HL-60 (cell line): ENCODE measurements at regions not wholly inside any gene's neighbourhood (a gene's known extent, or its start where the extent isn't known, plus 50 kb on each side); places are given as distances from the start of the nearest gene placed in this dataset.

Source experiments
- DNase-seq, 2 experiments: peaks; one replicate each; pipeline ENCODE4 v3.0.0-alpha.2; 2010 to 2020; ENCODE audit warnings: low read depth in 1 of 2, low spot score in 1 of 2
- H3K27ac ChIP-seq: fragments of 250-450 bp; sonication (Bioruptor Pico); replicated peaks from 2 replicates; pipeline ENCODE4 v1.5.1; 2020; ENCODE audit warnings: mild to moderate bottlenecking, moderate library complexity
- H3K27me3 ChIP-seq: fragments of 250-450 bp; sonication (Bioruptor Pico); 2 replicates; pipeline ENCODE4 v1.5.1; 2021; ENCODE audit warnings: mild to moderate bottlenecking, moderate library complexity; ENCODE audit not compliant: insufficient read depth, poor library complexity, severe bottlenecking
- H3K4me3 ChIP-seq: replicated peaks from 2 replicates; pipeline ENCODE4 v1.5.1; 2011; ENCODE audit warnings: mild to moderate bottlenecking, control low read depth, low read length; ENCODE audit not compliant: insufficient read depth
- CTCF ChIP-seq: IDR thresholded peaks from one replicate; pipeline ENCODE4 v1.5.1; 2011; ENCODE audit warnings: low read length, control low read depth, inconsistent platforms; ENCODE audit not compliant: insufficient read depth
- GABPA ChIP-seq: IDR thresholded peaks from 2 replicates; pipeline ENCODE4 v1.6.1; 2012; ENCODE audit warnings: low read depth
- POLR2AphosphoS5 ChIP-seq: IDR thresholded peaks from 2 replicates; pipeline ENCODE4 v1.6.1; 2012; ENCODE audit warnings: low read depth
- REST ChIP-seq: IDR thresholded peaks from 2 replicates; pipeline ENCODE4 v1.6.1; 2012; ENCODE audit warnings: low read depth; ENCODE audit not compliant: insufficient replicate concordance
- SPI1 ChIP-seq: IDR thresholded peaks from 2 replicates; pipeline ENCODE4 v1.6.1; 2012; ENCODE audit warnings: low read depth, mild to moderate bottlenecking, borderline replicate concordance

GRCh38 chr6:18962361-18962905 is 575.3 kb downstream of the RNF144B start:
- TF ChIP-seq REST = no peak
- no peak for TF ChIP-seq CTCF
- TF ChIP-seq SPI1 = no peak
- no peak for TF ChIP-seq POLR2AphosphoS5
- no peak for TF ChIP-seq GABPA
- Histone ChIP-seq H3K4me3 (no peak overlapping the region), H3K27ac (no peak overlapping the region), H3K27me3 (no peaks in the 10 kb centered on the region)
- no peak for DNase-seq

GRCh38 chr6:18963439-18963838 is 576.3 kb downstream of the RNF144B start:
- Histone ChIP-seq H3K27ac (no peak overlapping the region), H3K27me3 (no peaks in the 10 kb centered on the region), H3K4me3 (no peak overlapping the region)
- TF ChIP-seq CTCF (no peak), POLR2AphosphoS5 (no peak), REST (no peak), SPI1 (no peak), GABPA (no peak)
- no peak for DNase-seq

- Histone ChIP-seq H3K27ac (no peak overlapping the region), H3K4me3 (no peak overlapping the region), H3K27me3 (no peaks in the 10 kb centered on the region)
- TF ChIP-seq REST (no peak), CTCF (no peak), SPI1 (no peak), GABPA (no peak), POLR2AphosphoS5 (no peak)
- no peak for DNase-seq
Observed at GRCh38 chr6:18973251-18973650, 586.1 kb downstream of the RNF144B start.
